ENCODE measurements at regions not wholly inside any gene's neighbourhood (a gene's known extent, or its start where the extent isn't known, plus 50 kb on each side); places are given as distances from the start of the nearest gene placed in this dataset.
"Not testable (repeated sequence)": the region's sequence is repeated elsewhere in the genome, so short reads cannot be mapped to it uniquely, and the experiment has no call there.

- DNase-seq = no peak
Observed at GRCh38 chr9:26789959-26790358, 102.6 kb downstream of the CAAP1 start.

GRCh38 chr9:26786564-26786963, 106.0 kb downstream of the CAAP1 start:
- DNase-seq = no peak

- no peak for DNase-seq
Observed at GRCh38 chr9:26782899-26783298, 109.7 kb downstream of the CAAP1 start.

GRCh38 chr9:26781906-26782305, 110.7 kb downstream of the CAAP1 start:
- DNase-seq = no peak

GRCh38 chr9:26780307-26780706, 112.3 kb downstream of the CAAP1 start:
- not testable (repeated sequence) for DNase-seq

- DNase-seq = no peak
Observed at GRCh38 chr9:26779062-26779461, 113.5 kb downstream of the CAAP1 start.

- DNase-seq = no peak
Observed at GRCh38 chr9:26775391-26775790, 117.2 kb downstream of the CAAP1 start.

GRCh38 chr9:26773056-26773455, 119.5 kb downstream of the CAAP1 start:
- no peak for DNase-seq

GRCh38 chr9:26770821-26771220, 121.8 kb downstream of the CAAP1 start:
- DNase-seq = no peak

- no peak for DNase-seq
Observed at GRCh38 chr9:26768145-26768544, 124.5 kb downstream of the CAAP1 start.

GRCh38 chr9:26760675-26761074, 131.9 kb downstream of the CAAP1 start:
- DNase-seq = no peak

- no peak for DNase-seq
Observed at GRCh38 chr9:26758655-26759054, 133.9 kb downstream of the CAAP1 start.

- peak in 17 of 56 donors; percentile 1 to 64 (median 11) for DNase-seq
Observed at GRCh38 chr9:26756881-26757280, 135.7 kb downstream of the CAAP1 start.

GRCh38 chr9:26755476-26755875, 137.1 kb downstream of the CAAP1 start:
- no peak for DNase-seq

- no peak for DNase-seq
Observed at GRCh38 chr9:26754509-26755164, 138.0 kb downstream of the CAAP1 start.

- DNase-seq = no peak
Observed at GRCh38 chr9:26753971-26754370, 138.6 kb downstream of the CAAP1 start.

- DNase-seq = no peak
Observed at GRCh38 chr9:26750162-26750561, 142.4 kb downstream of the CAAP1 start.

GRCh38 chr9:26748449-26749058, 144.0 kb downstream of the CAAP1 start:
- no peak for DNase-seq

GRCh38 chr9:26747611-26748010, 145.0 kb downstream of the CAAP1 start:
- DNase-seq = no peak

- no peak for DNase-seq
Observed at GRCh38 chr9:26746357-26747072, 146.1 kb downstream of the CAAP1 start.

GRCh38 chr9:26745111-26745510, 147.5 kb downstream of the CAAP1 start:
- DNase-seq = no peak

- no peak for DNase-seq
Observed at GRCh38 chr9:26744191-26744965, 148.2 kb downstream of the CAAP1 start.
